ENCODE measurements at regions not wholly inside any gene's neighbourhood (a gene's known extent, or its start where the extent isn't known, plus 50 kb on each side); places are given as distances from the start of the nearest gene placed in this dataset.

DNA sequence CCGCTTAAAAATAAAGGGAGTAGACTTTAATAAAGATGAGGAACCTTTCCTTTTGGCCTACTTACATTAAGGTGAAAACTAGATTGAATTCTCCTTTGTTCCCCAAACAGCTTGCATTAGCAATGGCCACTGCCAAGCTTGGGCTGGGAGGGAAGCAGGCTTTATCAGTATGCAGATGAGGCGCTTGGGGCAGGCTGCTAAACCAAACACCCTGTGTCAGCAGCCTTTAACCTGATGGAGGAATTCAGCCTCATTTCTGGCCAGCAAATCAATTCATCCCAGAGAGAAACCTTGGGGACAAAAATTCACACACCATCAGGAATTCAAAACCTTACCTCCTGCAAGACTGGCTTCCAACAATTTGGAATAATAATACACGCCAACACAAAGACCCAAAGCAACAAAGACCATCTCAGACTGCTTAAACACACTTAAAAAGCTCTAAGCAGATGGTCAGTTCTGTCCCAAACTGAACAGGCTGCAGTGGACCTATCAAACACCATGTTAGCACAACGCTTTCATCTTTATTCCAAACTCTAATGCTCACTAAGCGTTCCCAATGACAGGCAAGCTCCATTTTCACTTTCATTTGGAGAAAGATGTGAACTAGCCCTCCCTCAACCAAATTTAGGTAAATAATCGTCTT, 255.1 kb upstream of the CMC1 start:
- Histone ChIP-seq H3K9me3 (ENCODE audit: control insufficient read depth, insufficient read depth, low read length) (no peaks in the 10 kb centered on the region), H3K4me2 (ENCODE audit: low read length) (no peak overlapping the region), H3K4me3 (ENCODE audit: low read length) (no peak overlapping the region), H3K36me3 (ENCODE audit: control insufficient read depth, low read length) (no peaks in the 10 kb centered on the region), H3K27ac (ENCODE audit: low read depth, low read length) (no peak overlapping the region), H4K20me1 (ENCODE audit: control insufficient read depth, insufficient read depth, low read depth, low read length) (no peaks in the 10 kb centered on the region), H3K9me2 (replicated peaks; ENCODE audit: control insufficient read depth, low read length) (no peaks in the 10 kb centered on the region; the same call in 1 of the 2 replicates), H3K4me1 (ENCODE audit: control insufficient read depth, low read length) (no peaks in the 10 kb centered on the region), H3K27me3 (ENCODE audit: control insufficient read depth, low read length) (no peaks in the 10 kb centered on the region), H3F3A (ENCODE audit: control insufficient read depth, insufficient read depth) (no peaks in the 10 kb centered on the region), H3K79me2 (ENCODE audit: control insufficient read depth, low read length) (no peaks in the 10 kb centered on the region)
- TF ChIP-seq, protein P1, sequence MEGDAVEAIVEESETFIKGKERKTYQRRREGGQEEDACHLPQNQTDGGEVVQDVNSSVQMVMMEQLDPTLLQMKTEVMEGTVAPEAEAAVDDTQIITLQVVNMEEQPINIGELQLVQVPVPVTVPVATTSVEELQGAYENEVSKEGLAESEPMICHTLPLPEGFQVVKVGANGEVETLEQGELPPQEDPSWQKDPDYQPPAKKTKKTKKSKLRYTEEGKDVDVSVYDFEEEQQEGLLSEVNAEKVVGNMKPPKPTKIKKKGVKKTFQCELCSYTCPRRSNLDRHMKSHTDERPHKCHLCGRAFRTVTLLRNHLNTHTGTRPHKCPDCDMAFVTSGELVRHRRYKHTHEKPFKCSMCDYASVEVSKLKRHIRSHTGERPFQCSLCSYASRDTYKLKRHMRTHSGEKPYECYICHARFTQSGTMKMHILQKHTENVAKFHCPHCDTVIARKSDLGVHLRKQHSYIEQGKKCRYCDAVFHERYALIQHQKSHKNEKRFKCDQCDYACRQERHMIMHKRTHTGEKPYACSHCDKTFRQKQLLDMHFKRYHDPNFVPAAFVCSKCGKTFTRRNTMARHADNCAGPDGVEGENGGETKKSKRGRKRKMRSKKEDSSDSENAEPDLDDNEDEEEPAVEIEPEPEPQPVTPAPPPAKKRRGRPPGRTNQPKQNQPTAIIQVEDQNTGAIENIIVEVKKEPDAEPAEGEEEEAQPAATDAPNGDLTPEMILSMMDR (IDR thresholded peaks at IDR 0.05; ENCODE audit: low read depth, low read length, poor library complexity, severe bottlenecking) = no peak
- TF ChIP-seq EZH2phosphoT487 (IDR thresholded peaks at IDR 0.05; ENCODE audit: borderline replicate concordance, low read length) = no peak

DNA sequence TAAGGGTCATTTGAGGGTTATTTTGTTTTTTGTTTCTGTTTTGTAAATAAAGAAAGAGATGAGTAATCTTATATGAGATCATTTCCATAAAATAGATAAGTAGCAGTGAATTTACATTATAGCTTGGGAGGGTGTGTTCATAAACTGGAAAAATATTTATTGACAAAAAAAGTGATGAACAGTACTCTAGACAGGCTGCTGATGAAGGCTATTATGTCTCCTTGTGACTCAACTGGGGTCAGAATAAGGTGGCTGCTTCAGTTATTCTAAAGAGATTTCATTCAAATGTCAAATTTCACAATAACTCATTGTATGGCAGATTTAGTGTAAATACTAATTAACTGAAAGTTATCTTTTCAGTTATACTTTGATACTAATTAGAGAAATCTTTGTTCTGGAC, 251.1 kb upstream of the CMC1 start:
- Histone ChIP-seq H3K27ac (ENCODE audit: low read depth, low read length) (no peak overlapping the region), H3K79me2 (ENCODE audit: control insufficient read depth, low read length) (no peaks in the 10 kb centered on the region), H3K4me3 (ENCODE audit: low read length) (no peak overlapping the region), H3K4me1 (ENCODE audit: control insufficient read depth, low read length) (no peaks in the 10 kb centered on the region), H3K9me2 (replicated peaks; ENCODE audit: control insufficient read depth, low read length) (no peaks in the 10 kb centered on the region), H3F3A (ENCODE audit: control insufficient read depth, insufficient read depth) (no peaks in the 10 kb centered on the region), H3K4me2 (ENCODE audit: low read length) (no peak overlapping the region), H4K20me1 (ENCODE audit: control insufficient read depth, insufficient read depth, low read depth, low read length) (no peaks in the 10 kb centered on the region), H3K36me3 (ENCODE audit: control insufficient read depth, low read length) (no peaks in the 10 kb centered on the region), H3K27me3 (ENCODE audit: control insufficient read depth, low read length) (no peaks in the 10 kb centered on the region), H3K9me3 (ENCODE audit: control insufficient read depth, insufficient read depth, low read length) (no peaks in the 10 kb centered on the region)
- no peak for TF ChIP-seq EZH2phosphoT487 (IDR thresholded peaks at IDR 0.05; ENCODE audit: borderline replicate concordance, low read length)
- TF ChIP-seq, protein P1 (IDR thresholded peaks at IDR 0.05; ENCODE audit: low read depth, low read length, poor library complexity, severe bottlenecking) = no peak

DNA sequence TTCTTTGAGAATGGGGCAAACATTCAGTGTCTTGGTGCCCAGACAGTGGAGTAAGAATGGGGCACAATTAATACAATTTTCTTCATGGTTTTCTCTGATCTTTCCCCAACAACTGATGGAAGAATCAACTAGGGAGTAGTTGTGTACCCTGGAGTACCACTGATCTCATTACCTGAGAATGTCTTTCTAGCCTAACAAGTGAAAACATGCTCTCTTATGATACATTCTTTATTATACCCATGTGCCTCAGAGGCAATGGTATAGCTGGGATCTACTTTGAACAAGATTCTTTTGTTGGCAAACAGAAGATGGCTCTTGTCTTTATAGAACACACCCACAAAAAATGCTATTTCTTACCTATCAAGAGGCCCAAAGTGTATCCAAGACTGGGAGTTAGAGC, 250.6 kb upstream of the CMC1 start:
- H3K36me3 ChIP-seq (ENCODE audit: control insufficient read depth, low read length) = no peaks in the 10 kb centered on the region
- TF ChIP-seq, protein P1 (IDR thresholded peaks at IDR 0.05; ENCODE audit: low read depth, low read length, poor library complexity, severe bottlenecking) = no peak
- no peak for TF ChIP-seq EZH2phosphoT487 (IDR thresholded peaks at IDR 0.05; ENCODE audit: borderline replicate concordance, low read length)
- H3K4me3 ChIP-seq (ENCODE audit: low read length) = no peak overlapping the region
- no peaks in the 10 kb centered on the region for H3F3A ChIP-seq (ENCODE audit: control insufficient read depth, insufficient read depth)
- no peaks in the 10 kb centered on the region for H4K20me1 ChIP-seq (ENCODE audit: control insufficient read depth, insufficient read depth, low read depth, low read length)
- H3K4me2 ChIP-seq (ENCODE audit: low read length) = no peak overlapping the region
- no peak overlapping the region for H3K27ac ChIP-seq (ENCODE audit: low read depth, low read length)
- H3K9me3 ChIP-seq (ENCODE audit: control insufficient read depth, insufficient read depth, low read length) = no peaks in the 10 kb centered on the region
- H3K9me2 ChIP-seq (replicated peaks; ENCODE audit: control insufficient read depth, low read length) = no peaks in the 10 kb centered on the region
- no peaks in the 10 kb centered on the region for H3K4me1 ChIP-seq (ENCODE audit: control insufficient read depth, low read length)
- no peaks in the 10 kb centered on the region for H3K27me3 ChIP-seq (ENCODE audit: control insufficient read depth, low read length)
- H3K79me2 ChIP-seq (ENCODE audit: control insufficient read depth, low read length) = no peaks in the 10 kb centered on the region

Measured in DOHH2 (cell line).